Adrenal gland (tissue), 9 donors: ENCODE measurements at regions not wholly inside any gene's neighbourhood (a gene's known extent, or its start where the extent isn't known, plus 50 kb on each side); places are given as distances from the start of the nearest gene placed in this dataset.

Experiments
- DNase-seq, 7 donors: peaks; one replicate each; pipeline ENCODE4 v3.0.0-alpha.2; 2019 to 2020
- H3K27ac ChIP-seq, 5 donors: fragments of 200-600 bp; sonication (generic) in 4 of 5; 1 replicate in 3 of 5; 2 replicates in 2 of 5; pipeline versions ENCODE4 v1.5.1 to v1.8.0; 2016 to 2020; ENCODE audit warnings: mild to moderate bottlenecking in 1 of 5
- H3K27me3 ChIP-seq: fragments of 200-600 bp; 2 replicates; pipeline ENCODE4 v1.8.0; 2021
- H3K36me3 ChIP-seq, 2 donors: fragments of 200-600 bp; replicated peaks in 1 of 2; 1 replicate in 1 of 2; 2 replicates in 1 of 2; pipeline versions ENCODE4 v1.5.1 to v1.8.0; 2018 to 2022
- H3K4me1 ChIP-seq, 2 donors: fragments of 200-600 bp; replicated peaks in 1 of 2; 1 replicate in 1 of 2; 2 replicates in 1 of 2; pipeline versions ENCODE4 v1.5.1 to v1.8.0; 2018 to 2021
- H3K4me3 ChIP-seq, 4 donors: fragments of 200-600 bp; sonication (generic) in 3 of 4; one replicate each; pipeline ENCODE4 v1.5.1; 2016 to 2018
- H3K9me3 ChIP-seq, 3 donors: fragments of 200-600 bp; sonication (generic) in 1 of 3; replicated peaks in 1 of 3; 1 replicate in 2 of 3; 2 replicates in 1 of 3; pipeline versions ENCODE4 v1.5.1 to v1.8.0; 2016 to 2021
- CTCF ChIP-seq, 6 experiments: fragments of 450-650 bp in 4 of 6; fragments of 200-600 bp in 2 of 6; sonication (generic) in 1 of 6; IDR thresholded peaks; 1 replicate in 5 of 6; 2 replicates in 1 of 6; pipeline versions ENCODE4 v1.5.1 to v1.8.0; 2016 to 2021; ENCODE audit warnings: antibody characterized with exemption in 6 of 6, mild to moderate bottlenecking in 2 of 6, moderate library complexity in 1 of 6
- POLR2A ChIP-seq, 2 donors: fragments of 450-650 bp; IDR thresholded peaks; one replicate each; pipeline ENCODE4 v1.6.1; 2017; ENCODE audit warnings: antibody characterized with exemption in 2 of 2, mild to moderate bottlenecking in 2 of 2, moderate library complexity in 1 of 2
- WGBS, 4 donors: extraction: QIAGEN DNeasy Blood & Tissue Kit in 2 of 4; methylation state at CpG; one replicate each; pipeline versions ENCODE4 v1.1.5 to v1.1.7; 2013 to 2017; 5-methylcytosine and 5-hydroxymethylcytosine counted together
- intact Hi-C, 2 donors: fragments of 100-400 bp; cut with DNase I; formaldehyde crosslinking; loops; one replicate each; pipeline versions ENCODE4 v1.14.1 to v1.15.0; 2022 to 2023
- donor health status: healthy with polysubstance abuse.
- donor health status: Bipolar disorder and iron deficiency.
- donor health status: DM: yes; HTN: yes; CAD: no.
- donor health status: DM: no; HTN: no; CAD: no.
- donor health status: DM: no; HTN: no; CAD: no.

- WGBS, 4 donors, result 58 to 78% (median 74%) methylated on average over 2 of the region's 2 CpGs
- Histone ChIP-seq H3K4me1 (no peaks in the 10 kb centered on the region), H3K9me3 (no peaks in the 10 kb centered on the region), H3K27me3 (no peaks in the 10 kb centered on the region), H3K36me3 (no peaks in the 10 kb centered on the region), H3K27ac (no peak overlapping the region), H3K4me3 (no peak overlapping the region)
- peak in 2 of 7 donors; percentile 2 to 5 for DNase-seq
- TF ChIP-seq POLR2A (IDR thresholded peaks at IDR 0.05) (no peak), CTCF (IDR thresholded peaks at IDR 0.05) (no peak)
- intact Hi-C loops, result no loop called here
Observed at GRCh38 chr1:29531596-29531995, 295.3 kb downstream of the PTPRU start.

DNA sequence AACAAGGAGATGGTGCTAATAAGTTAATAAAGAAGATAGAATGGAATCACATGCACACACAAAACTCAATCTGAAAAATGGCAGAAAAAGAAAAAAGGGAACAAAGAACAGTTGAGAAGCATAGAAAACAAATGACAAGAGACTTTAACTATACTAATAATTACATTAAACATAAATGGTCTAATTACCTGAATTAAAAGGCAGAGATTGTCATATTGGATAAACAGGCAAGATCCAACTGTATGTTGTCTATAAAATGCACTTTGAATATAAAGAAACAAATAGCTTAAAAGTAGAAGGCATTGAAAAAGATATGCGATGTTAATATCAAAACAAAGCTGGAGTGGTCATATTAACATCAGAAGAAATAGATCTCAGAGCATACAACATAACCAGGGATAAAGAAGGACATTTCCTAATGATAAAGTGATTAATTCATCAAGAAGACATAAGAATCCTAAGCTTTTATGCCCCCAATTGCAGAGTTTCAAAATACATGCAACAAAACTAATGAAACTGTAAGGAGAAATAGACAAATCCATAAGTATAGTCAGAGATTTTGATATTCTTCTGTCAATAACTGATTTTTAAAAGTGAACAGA lies 293.5 kb downstream of the PTPRU start:
- intact Hi-C loops, result no loop called here
- DNase-seq, result no peak
- no peaks in the 10 kb centered on the region for H3K4me1 ChIP-seq
- TF ChIP-seq POLR2A (IDR thresholded peaks at IDR 0.05), result no peak
- TF ChIP-seq CTCF (IDR thresholded peaks at IDR 0.05), result no peak
- H3K27ac ChIP-seq, result no peak overlapping the region
- no peak overlapping the region for H3K4me3 ChIP-seq
- no peaks in the 10 kb centered on the region for H3K27me3 ChIP-seq
- H3K9me3 ChIP-seq, result no peaks in the 10 kb centered on the region
- 62 to 73% (median 68%) methylated on average over 1 of the region's 1 CpG for WGBS, 4 donors
- no peaks in the 10 kb centered on the region for H3K36me3 ChIP-seq

GRCh38 chr1:29527314-29528004 lies 291.1 kb downstream of the PTPRU start:
- WGBS, 4 donors, result 48 to 65% (median 57%) methylated on average over 5 to 8 of the region's 8 CpGs

GRCh38 chr1:29525941-29526340 lies 289.6 kb downstream of the PTPRU start:
- TF ChIP-seq CTCF (IDR thresholded peaks at IDR 0.05) (no peak), POLR2A (IDR thresholded peaks at IDR 0.05) (no peak)
- H3K27me3 ChIP-seq, result no peaks in the 10 kb centered on the region
- H3K4me1 ChIP-seq, result no peaks in the 10 kb centered on the region
- intact Hi-C loops, result no loop called here
- H3K9me3 ChIP-seq, result no peaks in the 10 kb centered on the region
- H3K4me3 ChIP-seq, result no peak overlapping the region
- no peak overlapping the region for H3K27ac ChIP-seq
- DNase-seq, result peak in 2 of 7 donors; percentile 1 to 14
- H3K36me3 ChIP-seq, result no peaks in the 10 kb centered on the region
- 76 to 88% (median 81%) methylated on average over 7 of the region's 7 CpGs for WGBS, 4 donors

More at GRCh38 chr1:29527314-29528004, 291.1 kb downstream of the PTPRU start:
- Histone ChIP-seq H3K27ac (no peak overlapping the region), H3K4me1 (no peaks in the 10 kb centered on the region), H3K36me3 (no peaks in the 10 kb centered on the region), H3K27me3 (no peaks in the 10 kb centered on the region), H3K4me3 (no peak overlapping the region), H3K9me3 (no peaks in the 10 kb centered on the region)
- TF ChIP-seq POLR2A (IDR thresholded peaks at IDR 0.05) (no peak), CTCF (IDR thresholded peaks at IDR 0.05) (no peak)
- DNase-seq, result peak in 2 of 7 donors; percentile 3 to 44
- intact Hi-C loops, result no loop called here
